H9 (cell line): ENCODE measurements at regions not wholly inside any gene's neighbourhood (a gene's known extent, or its start where the extent isn't known, plus 50 kb on each side); places are given as distances from the start of the nearest gene placed in this dataset.

Experiments used
- DNase-seq: peaks from one replicate; pipeline ENCODE4 v3.0.0-alpha.2; 2017
- H2AFZ ChIP-seq: one replicate; pipeline ENCODE4 v1.6.1; 2013; ENCODE audit warnings: mild to moderate bottlenecking, low read length, control low read depth, moderate library complexity
- H2AK5ac ChIP-seq: 2 replicates; pipeline ENCODE4 v1.6.1; 2013; ENCODE audit warnings: low read length, control low read depth, mixed read lengths; ENCODE audit not compliant: insufficient read length
- H2BK120ac ChIP-seq: one replicate; pipeline ENCODE4 v1.6.1; 2013; ENCODE audit warnings: low read depth, mild to moderate bottlenecking, low read length, control low read depth, inconsistent platforms; ENCODE audit not compliant: poor library complexity, severe bottlenecking
- H2BK12ac ChIP-seq: 2 replicates; pipeline ENCODE4 v1.6.1; 2013; ENCODE audit warnings: low read length, control low read depth, mixed read lengths, low read depth; ENCODE audit not compliant: insufficient read length
- H2BK15ac ChIP-seq: 2 replicates; pipeline ENCODE4 v1.6.1; 2013; ENCODE audit warnings: low read depth, low read length, control low read depth
- H2BK20ac ChIP-seq: one replicate; pipeline ENCODE4 v1.6.1; 2013; ENCODE audit warnings: low read depth, mild to moderate bottlenecking, low read length, control low read depth, inconsistent platforms; ENCODE audit not compliant: poor library complexity, severe bottlenecking
- H2BK5ac ChIP-seq: 2 replicates; pipeline ENCODE4 v1.6.1; 2013; ENCODE audit warnings: low read length, control low read depth, mixed read lengths; ENCODE audit not compliant: insufficient read length
- H3K14ac ChIP-seq: 2 replicates; pipeline ENCODE4 v1.6.1; 2013; ENCODE audit warnings: low read length, control low read depth; ENCODE audit not compliant: insufficient read depth
- H3K18ac ChIP-seq: 2 replicates; pipeline ENCODE4 v1.6.1; 2013; ENCODE audit warnings: low read depth, mild to moderate bottlenecking, mixed read lengths, low read length, control low read depth; ENCODE audit not compliant: insufficient read length
- H3K23ac ChIP-seq: 2 replicates; pipeline ENCODE4 v1.6.1; 2013; ENCODE audit warnings: low read length, control low read depth, mixed read lengths, low read depth; ENCODE audit not compliant: insufficient read length
- H3K23me2 ChIP-seq: 2 replicates; pipeline ENCODE4 v1.6.1; 2013; ENCODE audit warnings: low read depth, mild to moderate bottlenecking, mixed read lengths, low read length, control low read depth; ENCODE audit not compliant: insufficient read length, poor library complexity, severe bottlenecking
- H3K27ac ChIP-seq: 2 replicates; pipeline ENCODE4 v1.5.1; 2013; ENCODE audit warnings: low read length, control low read depth, mixed read lengths, low read depth; ENCODE audit not compliant: insufficient read length
- H3K27me3 ChIP-seq: 2 replicates; pipeline ENCODE4 v1.6.1; 2013; ENCODE audit warnings: low read length, control low read depth, inconsistent platforms; ENCODE audit not compliant: insufficient read depth
- H3K4ac ChIP-seq: 2 replicates; pipeline ENCODE4 v1.6.1; 2013; ENCODE audit warnings: low read depth, mild to moderate bottlenecking, control low read depth, inconsistent platforms, low read length, moderate library complexity
- H3K4me1 ChIP-seq: 2 replicates; pipeline ENCODE4 v1.6.1; 2013; ENCODE audit warnings: low read length, control low read depth, inconsistent platforms; ENCODE audit not compliant: insufficient read depth
- H3K4me2 ChIP-seq: 2 replicates; pipeline ENCODE4 v1.6.1; 2013; ENCODE audit warnings: low read length, control low read depth, mixed read lengths; ENCODE audit not compliant: insufficient read length, insufficient read depth
- H3K56ac ChIP-seq: 2 replicates; pipeline ENCODE4 v1.6.1; 2013; ENCODE audit warnings: low read depth, mild to moderate bottlenecking, mixed read lengths, low read length, control low read depth; ENCODE audit not compliant: insufficient read length
- H3K79me1 ChIP-seq: 2 replicates; pipeline ENCODE4 v1.6.1; 2013; ENCODE audit warnings: low read depth, mild to moderate bottlenecking, moderate library complexity, low read length, control low read depth, inconsistent platforms; ENCODE audit not compliant: insufficient read depth, poor library complexity, severe bottlenecking
- H3K79me2 ChIP-seq: 2 replicates; pipeline ENCODE4 v1.6.1; 2013; ENCODE audit warnings: low read length, control low read depth, inconsistent platforms; ENCODE audit not compliant: insufficient read depth
- H3K9ac ChIP-seq: 2 replicates; pipeline ENCODE4 v1.6.1; 2013; ENCODE audit warnings: low read length, control low read depth, mixed read lengths; ENCODE audit not compliant: insufficient read length; ENCODE audit errors: extremely low read depth
- H3K9me3 ChIP-seq: one replicate; pipeline ENCODE4 v1.6.1; 2013; ENCODE audit warnings: low read depth, low read length, inconsistent platforms; ENCODE audit not compliant: control insufficient read depth
- H3T11ph ChIP-seq: one replicate; pipeline ENCODE4 v1.6.1; 2013; ENCODE audit warnings: mild to moderate bottlenecking, low read length, control low read depth, inconsistent platforms
- H4K20me1 ChIP-seq: one replicate; pipeline ENCODE4 v1.6.1; 2013; ENCODE audit not compliant: control insufficient read depth, insufficient read length, insufficient read depth
- H4K5ac ChIP-seq: 2 replicates; pipeline ENCODE4 v1.6.1; 2013; ENCODE audit warnings: low read depth, mild to moderate bottlenecking, mixed read lengths, low read length, control low read depth; ENCODE audit not compliant: insufficient read length
- H4K8ac ChIP-seq: replicated peaks from 2 replicates; pipeline ENCODE4 v1.6.1; 2013; ENCODE audit warnings: low read length, control low read depth, mixed read lengths, low read depth; ENCODE audit not compliant: insufficient read length
- H4K91ac ChIP-seq: 2 replicates; pipeline ENCODE4 v1.6.1; 2013; ENCODE audit warnings: low read depth, mild to moderate bottlenecking, moderate library complexity, mixed read lengths, low read length, control low read depth; ENCODE audit not compliant: insufficient read length
- H3K27ac Mint-ChIP-seq, 3 experiments: 2 replicates in 2 of 3; 3 replicates in 1 of 3; pipeline ENCODE4 v1.8.0; 2020 to 2021; ENCODE audit warnings: mixed read lengths in 3 of 3, mild to moderate bottlenecking in 1 of 3, moderate library complexity in 1 of 3
- H3K27me3 Mint-ChIP-seq: 2 replicates; pipeline ENCODE4 v1.8.0; 2021; ENCODE audit warnings: low read depth, mild to moderate bottlenecking, moderate library complexity, mixed read lengths
- H3K36me3 Mint-ChIP-seq, 3 experiments: 2 replicates in 2 of 3; 3 replicates in 1 of 3; pipeline ENCODE4 v1.8.0; 2020 to 2021; ENCODE audit warnings: low read depth in 3 of 3, mixed read lengths in 3 of 3; ENCODE audit not compliant: insufficient read depth in 1 of 3
- H3K4me1 Mint-ChIP-seq, 2 experiments: 2 replicates each; pipeline ENCODE4 v1.8.0; 2020; ENCODE audit warnings: mixed read lengths in 2 of 2
- H3K4me3 Mint-ChIP-seq, 2 experiments: 2 replicates in 1 of 2; 3 replicates in 1 of 2; pipeline ENCODE4 v1.8.0; 2020 to 2021; ENCODE audit warnings: mild to moderate bottlenecking in 2 of 2, mixed read lengths in 2 of 2, moderate library complexity in 1 of 2
- H3K9me3 Mint-ChIP-seq, 2 experiments: 2 replicates in 1 of 2; 3 replicates in 1 of 2; pipeline ENCODE4 v1.8.0; 2020; ENCODE audit warnings: mild to moderate bottlenecking in 2 of 2, mixed read lengths in 2 of 2, moderate library complexity in 1 of 2
- CTCF ChIP-seq: fragments of 200-600 bp; sonication (generic); conservative IDR thresholded peaks from 3 replicates; pipeline ENCODE4 v1.8.0; 2021; ENCODE audit warnings: antibody characterized with exemption, mild to moderate bottlenecking
- WGBS: extraction: QIAGEN DNeasy Blood & Tissue Kit; methylation state at CpG from one replicate; pipeline ENCODE4 v1.1.7; 2013; ENCODE audit warnings: missing lambda C conversion rate, low lambda C conversion rate, mixed read lengths; ENCODE audit not compliant: insufficient read length; ENCODE audit errors: extremely low coverage; 5-methylcytosine and 5-hydroxymethylcytosine counted together

GRCh38 chr1:93022580-93022979, 56.5 kb upstream of the MTF2 start:
- Histone ChIP-seq H3K14ac (no peak overlapping the region), H4K5ac (no peak overlapping the region), H3K27ac (no peak overlapping the region), H3T11ph (no peak overlapping the region), H2BK5ac (no peak overlapping the region), H2AFZ (no peak overlapping the region), H3K27me3 (no peaks in the 10 kb centered on the region), H3K79me1 (no peaks in the 10 kb centered on the region), H2BK15ac (no peak overlapping the region), H2AK5ac (no peak overlapping the region), H3K9me3 (no peaks in the 10 kb centered on the region), H3K4ac (no peak overlapping the region), H4K20me1 (no peaks in the 10 kb centered on the region), H3K18ac (no peak overlapping the region), H3K23me2 (no peaks in the 10 kb centered on the region), H3K23ac (no peak overlapping the region), H2BK20ac (no peak overlapping the region), H3K4me1 (no peaks in the 10 kb centered on the region), H4K8ac (no peak overlapping the region), H2BK12ac (no peak overlapping the region), H3K4me2 (no peak overlapping the region), H2BK120ac (no peak overlapping the region), H4K91ac (no peak overlapping the region), H3K79me2 (no peaks in the 10 kb centered on the region), H3K9ac (no peak overlapping the region), H3K56ac (no peak overlapping the region)
- H3K27ac Mint-ChIP-seq, result peak overlapping the region in 1 of 3 experiments; percentile 29; a peak in 1 of 7 replicates
- no CpG with 5 or more reads among the region's 1 CpG for WGBS
- no peaks in the 10 kb centered on the region for H3K36me3 Mint-ChIP-seq
- no peak for DNase-seq
- no peak overlapping the region for H3K4me3 Mint-ChIP-seq
- peaks cover 8 to 11% of the 10 kb centered on the region in 2 experiments for H3K4me1 Mint-ChIP-seq
- H3K9me3 Mint-ChIP-seq, result no peaks in the 10 kb centered on the region
- H3K27me3 Mint-ChIP-seq, result peaks cover 1% of the 10 kb centered on the region; the same call in 1 of the 2 replicates
- no peak for TF ChIP-seq CTCF
